SK-N-SH treated with all-trans-retinoic acid at 6 μM for 48 hours (cell line): ENCODE measurements at regions not wholly inside any gene's neighbourhood (a gene's known extent, or its start where the extent isn't known, plus 50 kb on each side); places are given as distances from the start of the nearest gene placed in this dataset.

Experiments used
- ATAC-seq: fragments of 200-7000 bp; cut with Tn5 transposase; 3 replicates; pipeline ENCODE4 v1.9.1; 2020; ENCODE audit warnings: mild to moderate bottlenecking, moderate library complexity
- ARNTL ChIP-seq: fragments of 450-650 bp; formaldehyde crosslinking; IDR thresholded peaks from 2 replicates; pipeline ENCODE4 v1.5.0; 2020; ENCODE audit warnings: low read depth, mild to moderate bottlenecking, moderate library complexity, borderline replicate concordance
- CSDC2 ChIP-seq: fragments of 250-450 bp; sonication (Bioruptor Pico); IDR thresholded peaks from 2 replicates; pipeline ENCODE4 v1.5.0; 2020; ENCODE audit warnings: mild to moderate bottlenecking, moderate library complexity
- ESRRG ChIP-seq: fragments of 250-450 bp; sonication (Bioruptor Pico); IDR thresholded peaks from 2 replicates; pipeline ENCODE4 v1.6.1; 2021; ENCODE audit warnings: mild to moderate bottlenecking
- GLIS3 ChIP-seq: fragments of 250-450 bp; sonication (Bioruptor Pico); IDR thresholded peaks from 2 replicates; pipeline ENCODE4 v1.5.0; 2020; ENCODE audit warnings: mild to moderate bottlenecking, moderate library complexity
- ISL1 ChIP-seq: fragments of 250-450 bp; sonication (Bioruptor Pico); IDR thresholded peaks from 2 replicates; pipeline ENCODE4 v2.1.2; 2022; ENCODE audit warnings: mild to moderate bottlenecking, moderate library complexity
- PPARA ChIP-seq: fragments of 250-450 bp; sonication (Bioruptor Pico); IDR thresholded peaks from 2 replicates; pipeline ENCODE4 v1.5.0; 2020; ENCODE audit warnings: mild to moderate bottlenecking, borderline replicate concordance
- RARB ChIP-seq: fragments of 250-450 bp; sonication (Bioruptor Pico); IDR thresholded peaks from 2 replicates; pipeline ENCODE4 v1.8.0; 2021; ENCODE audit warnings: mild to moderate bottlenecking, moderate library complexity
- SNAI2 ChIP-seq: fragments of 250-450 bp; sonication (Bioruptor Pico); IDR thresholded peaks from 2 replicates; pipeline ENCODE4 v1.5.0; 2020; ENCODE audit warnings: mild to moderate bottlenecking, moderate library complexity
- TCF4 ChIP-seq: fragments of 250-450 bp; sonication (Bioruptor Pico); IDR thresholded peaks from 2 replicates; pipeline ENCODE4 v1.8.0; 2021; ENCODE audit warnings: mild to moderate bottlenecking, moderate library complexity, borderline replicate concordance
- TOX ChIP-seq: fragments of 250-450 bp; sonication (Bioruptor Pico); IDR thresholded peaks from 2 replicates; pipeline ENCODE4 v1.8.0; 2021; ENCODE audit warnings: mild to moderate bottlenecking, moderate library complexity, borderline replicate concordance
- ZC3H10 ChIP-seq: fragments of 250-450 bp; sonication (Bioruptor Pico); IDR thresholded peaks from 2 replicates; pipeline ENCODE4 v1.5.1; 2021; ENCODE audit warnings: mild to moderate bottlenecking, moderate library complexity
- ZFP3 ChIP-seq: fragments of 250-450 bp; sonication (Bioruptor Pico); IDR thresholded peaks from 2 replicates; pipeline ENCODE4 v1.5.0; 2020; ENCODE audit warnings: mild to moderate bottlenecking, moderate library complexity
- ZFP30 ChIP-seq: fragments of 450-650 bp; formaldehyde crosslinking; IDR thresholded peaks from 2 replicates; pipeline ENCODE4 v1.5.0; 2022; ENCODE audit warnings: mild to moderate bottlenecking, moderate library complexity
- ZNF565 ChIP-seq: fragments of 450-650 bp; formaldehyde crosslinking; conservative IDR thresholded peaks from 2 replicates; pipeline ENCODE4 v1.5.0; 2020; ENCODE audit warnings: low read depth, mild to moderate bottlenecking, moderate library complexity
- ZNF70 ChIP-seq: fragments of 450-650 bp; formaldehyde crosslinking; IDR thresholded peaks from 2 replicates; pipeline ENCODE4 v1.5.0; 2020; ENCODE audit warnings: mild to moderate bottlenecking, moderate library complexity
- ZNF8 ChIP-seq: fragments of 450-650 bp; formaldehyde crosslinking; IDR thresholded peaks from 2 replicates; pipeline ENCODE4 v1.5.0; 2020; ENCODE audit warnings: mild to moderate bottlenecking, moderate library complexity
- TF ChIP-seq, protein P1 (sequence below): fragments of 250-450 bp; sonication (Bioruptor Pico); IDR thresholded peaks from 2 replicates; pipeline ENCODE4 v1.8.0; 2021; ENCODE audit warnings: low read depth, mild to moderate bottlenecking, moderate library complexity, borderline replicate concordance
- TF ChIP-seq, protein P2 (sequence below): fragments of 250-450 bp; sonication (Bioruptor Pico); IDR thresholded peaks from 2 replicates; pipeline ENCODE4 v1.5.0; 2020; ENCODE audit warnings: mild to moderate bottlenecking, moderate library complexity
- TF ChIP-seq, protein P3 (sequence below): fragments of 250-450 bp; sonication (Bioruptor Pico); IDR thresholded peaks from 2 replicates; pipeline ENCODE4 v1.8.0; 2020; ENCODE audit warnings: mild to moderate bottlenecking, moderate library complexity, borderline replicate concordance
- TF ChIP-seq, protein P4 (sequence below): fragments of 250-450 bp; sonication (Bioruptor Pico); IDR thresholded peaks from 2 replicates; pipeline ENCODE4 v1.5.1; 2020; ENCODE audit warnings: low read depth, mild to moderate bottlenecking, moderate library complexity
- TF ChIP-seq, protein P5 (sequence below): fragments of 250-450 bp; sonication (Bioruptor Pico); IDR thresholded peaks from 2 replicates; pipeline ENCODE4 v1.5.1; 2021; ENCODE audit warnings: mild to moderate bottlenecking, moderate library complexity

DNA sequence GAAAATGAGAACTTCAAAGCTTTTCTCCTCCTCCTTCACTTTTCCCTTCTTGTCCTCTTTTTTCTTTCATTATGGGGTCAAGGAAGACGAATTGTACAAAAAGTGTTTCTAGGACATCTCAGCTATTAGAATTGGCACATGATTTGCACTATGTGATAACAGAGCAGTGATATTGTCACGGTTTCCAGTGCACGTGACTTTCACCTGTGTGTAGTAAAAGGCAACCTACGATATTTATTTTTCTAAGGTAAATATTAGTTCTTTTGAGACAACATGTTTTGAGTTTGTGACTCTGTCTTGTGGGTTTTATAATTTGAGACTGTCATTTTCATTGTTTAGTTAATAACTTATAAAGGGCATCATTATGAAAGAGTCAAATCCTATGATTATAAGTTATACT lies 213.1 kb downstream of the PSAT1 start:
- ATAC-seq = no peak
- TF ChIP-seq ZNF565 (CRISPR knock-in tag) (no peak), RARB (CRISPR knock-in tag) (no peak), TOX (CRISPR knock-in tag) (no peak), ZNF8 (CRISPR knock-in tag) (no peak), ESRRG (CRISPR knock-in tag) (no peak), ZNF70 (CRISPR knock-in tag) (no peak), SNAI2 (no peak), ZFP30 (no peak), TCF4 (CRISPR knock-in tag) (no peak), GLIS3 (CRISPR knock-in tag) (no peak), ZFP3 (CRISPR knock-in tag) (no peak), ZC3H10 (CRISPR knock-in tag) (no peak), CSDC2 (CRISPR knock-in tag) (no peak), PPARA (CRISPR knock-in tag) (no peak), ISL1 (CRISPR knock-in tag) (no peak)
- TF ChIP-seq, protein P1, sequence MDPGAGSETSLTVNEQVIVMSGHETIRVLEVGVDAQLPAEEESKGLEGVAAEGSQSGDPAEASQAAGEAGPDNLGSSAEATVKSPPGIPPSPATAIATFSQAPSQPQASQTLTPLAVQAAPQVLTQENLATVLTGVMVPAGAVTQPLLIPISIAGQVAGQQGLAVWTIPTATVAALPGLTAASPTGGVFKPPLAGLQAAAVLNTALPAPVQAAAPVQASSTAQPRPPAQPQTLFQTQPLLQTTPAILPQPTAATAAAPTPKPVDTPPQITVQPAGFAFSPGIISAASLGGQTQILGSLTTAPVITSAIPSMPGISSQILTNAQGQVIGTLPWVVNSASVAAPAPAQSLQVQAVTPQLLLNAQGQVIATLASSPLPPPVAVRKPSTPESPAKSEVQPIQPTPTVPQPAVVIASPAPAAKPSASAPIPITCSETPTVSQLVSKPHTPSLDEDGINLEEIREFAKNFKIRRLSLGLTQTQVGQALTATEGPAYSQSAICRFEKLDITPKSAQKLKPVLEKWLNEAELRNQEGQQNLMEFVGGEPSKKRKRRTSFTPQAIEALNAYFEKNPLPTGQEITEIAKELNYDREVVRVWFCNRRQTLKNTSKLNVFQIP (CRISPR knock-in tag) = no peak
- TF ChIP-seq, protein P2, sequence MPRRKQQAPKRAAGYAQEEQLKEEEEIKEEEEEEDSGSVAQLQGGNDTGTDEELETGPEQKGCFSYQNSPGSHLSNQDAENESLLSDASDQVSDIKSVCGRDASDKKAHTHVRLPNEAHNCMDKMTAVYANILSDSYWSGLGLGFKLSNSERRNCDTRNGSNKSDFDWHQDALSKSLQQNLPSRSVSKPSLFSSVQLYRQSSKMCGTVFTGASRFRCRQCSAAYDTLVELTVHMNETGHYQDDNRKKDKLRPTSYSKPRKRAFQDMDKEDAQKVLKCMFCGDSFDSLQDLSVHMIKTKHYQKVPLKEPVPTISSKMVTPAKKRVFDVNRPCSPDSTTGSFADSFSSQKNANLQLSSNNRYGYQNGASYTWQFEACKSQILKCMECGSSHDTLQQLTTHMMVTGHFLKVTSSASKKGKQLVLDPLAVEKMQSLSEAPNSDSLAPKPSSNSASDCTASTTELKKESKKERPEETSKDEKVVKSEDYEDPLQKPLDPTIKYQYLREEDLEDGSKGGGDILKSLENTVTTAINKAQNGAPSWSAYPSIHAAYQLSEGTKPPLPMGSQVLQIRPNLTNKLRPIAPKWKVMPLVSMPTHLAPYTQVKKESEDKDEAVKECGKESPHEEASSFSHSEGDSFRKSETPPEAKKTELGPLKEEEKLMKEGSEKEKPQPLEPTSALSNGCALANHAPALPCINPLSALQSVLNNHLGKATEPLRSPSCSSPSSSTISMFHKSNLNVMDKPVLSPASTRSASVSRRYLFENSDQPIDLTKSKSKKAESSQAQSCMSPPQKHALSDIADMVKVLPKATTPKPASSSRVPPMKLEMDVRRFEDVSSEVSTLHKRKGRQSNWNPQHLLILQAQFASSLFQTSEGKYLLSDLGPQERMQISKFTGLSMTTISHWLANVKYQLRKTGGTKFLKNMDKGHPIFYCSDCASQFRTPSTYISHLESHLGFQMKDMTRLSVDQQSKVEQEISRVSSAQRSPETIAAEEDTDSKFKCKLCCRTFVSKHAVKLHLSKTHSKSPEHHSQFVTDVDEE = no peak
- TF ChIP-seq, protein P3, sequence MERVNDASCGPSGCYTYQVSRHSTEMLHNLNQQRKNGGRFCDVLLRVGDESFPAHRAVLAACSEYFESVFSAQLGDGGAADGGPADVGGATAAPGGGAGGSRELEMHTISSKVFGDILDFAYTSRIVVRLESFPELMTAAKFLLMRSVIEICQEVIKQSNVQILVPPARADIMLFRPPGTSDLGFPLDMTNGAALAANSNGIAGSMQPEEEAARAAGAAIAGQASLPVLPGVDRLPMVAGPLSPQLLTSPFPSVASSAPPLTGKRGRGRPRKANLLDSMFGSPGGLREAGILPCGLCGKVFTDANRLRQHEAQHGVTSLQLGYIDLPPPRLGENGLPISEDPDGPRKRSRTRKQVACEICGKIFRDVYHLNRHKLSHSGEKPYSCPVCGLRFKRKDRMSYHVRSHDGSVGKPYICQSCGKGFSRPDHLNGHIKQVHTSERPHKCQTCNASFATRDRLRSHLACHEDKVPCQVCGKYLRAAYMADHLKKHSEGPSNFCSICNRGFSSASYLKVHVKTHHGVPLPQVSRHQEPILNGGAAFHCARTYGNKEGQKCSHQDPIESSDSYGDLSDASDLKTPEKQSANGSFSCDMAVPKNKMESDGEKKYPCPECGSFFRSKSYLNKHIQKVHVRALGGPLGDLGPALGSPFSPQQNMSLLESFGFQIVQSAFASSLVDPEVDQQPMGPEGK (CRISPR knock-in tag) = no peak
- TF ChIP-seq, protein P4, sequence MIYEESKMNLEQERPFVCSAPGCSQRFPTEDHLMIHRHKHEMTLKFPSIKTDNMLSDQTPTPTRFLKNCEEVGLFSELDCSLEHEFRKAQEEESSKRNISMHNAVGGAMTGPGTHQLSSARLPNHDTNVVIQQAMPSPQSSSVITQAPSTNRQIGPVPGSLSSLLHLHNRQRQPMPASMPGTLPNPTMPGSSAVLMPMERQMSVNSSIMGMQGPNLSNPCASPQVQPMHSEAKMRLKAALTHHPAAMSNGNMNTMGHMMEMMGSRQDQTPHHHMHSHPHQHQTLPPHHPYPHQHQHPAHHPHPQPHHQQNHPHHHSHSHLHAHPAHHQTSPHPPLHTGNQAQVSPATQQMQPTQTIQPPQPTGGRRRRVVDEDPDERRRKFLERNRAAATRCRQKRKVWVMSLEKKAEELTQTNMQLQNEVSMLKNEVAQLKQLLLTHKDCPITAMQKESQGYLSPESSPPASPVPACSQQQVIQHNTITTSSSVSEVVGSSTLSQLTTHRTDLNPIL (CRISPR knock-in tag) = no peak
- TF ChIP-seq, protein P5, sequence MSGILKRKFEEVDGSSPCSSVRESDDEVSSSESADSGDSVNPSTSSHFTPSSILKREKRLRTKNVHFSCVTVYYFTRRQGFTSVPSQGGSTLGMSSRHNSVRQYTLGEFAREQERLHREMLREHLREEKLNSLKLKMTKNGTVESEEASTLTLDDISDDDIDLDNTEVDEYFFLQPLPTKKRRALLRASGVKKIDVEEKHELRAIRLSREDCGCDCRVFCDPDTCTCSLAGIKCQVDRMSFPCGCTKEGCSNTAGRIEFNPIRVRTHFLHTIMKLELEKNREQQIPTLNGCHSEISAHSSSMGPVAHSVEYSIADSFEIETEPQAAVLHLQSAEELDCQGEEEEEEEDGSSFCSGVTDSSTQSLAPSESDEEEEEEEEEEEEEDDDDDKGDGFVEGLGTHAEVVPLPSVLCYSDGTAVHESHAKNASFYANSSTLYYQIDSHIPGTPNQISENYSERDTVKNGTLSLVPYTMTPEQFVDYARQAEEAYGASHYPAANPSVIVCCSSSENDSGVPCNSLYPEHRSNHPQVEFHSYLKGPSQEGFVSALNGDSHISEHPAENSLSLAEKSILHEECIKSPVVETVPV = no peak

DNA sequence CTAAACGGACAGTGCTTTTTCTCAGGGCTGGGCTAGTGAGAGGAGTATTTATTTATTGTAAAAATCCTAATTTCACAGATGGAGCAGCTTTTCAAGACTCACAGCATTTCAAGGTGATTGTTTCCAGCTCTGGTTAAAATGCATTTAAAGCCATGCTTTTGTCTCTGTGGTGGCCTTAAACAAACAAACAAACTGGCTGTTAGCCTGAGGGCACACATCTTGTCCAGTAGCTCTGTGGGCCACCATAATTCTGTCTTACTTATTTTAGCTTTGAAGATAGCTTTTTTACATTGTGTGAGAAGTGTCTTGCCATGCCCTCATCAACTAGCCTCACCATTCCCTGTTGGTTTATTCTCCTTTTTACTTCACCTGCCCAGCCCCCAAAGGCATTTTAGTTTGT lies 218.2 kb downstream of the PSAT1 start:
- TF ChIP-seq TOX (CRISPR knock-in tag) = no peak
- no peak for TF ChIP-seq PPARA (CRISPR knock-in tag)
- no peak for TF ChIP-seq TCF4 (CRISPR knock-in tag)
- no peak for TF ChIP-seq ESRRG (CRISPR knock-in tag)
- no peak for TF ChIP-seq ZC3H10 (CRISPR knock-in tag)
- no peak for TF ChIP-seq ARNTL
- TF ChIP-seq, protein P5 = no peak
- TF ChIP-seq ZFP30 = no peak
- no peak for TF ChIP-seq ZNF565 (CRISPR knock-in tag)
- TF ChIP-seq, protein P3 (CRISPR knock-in tag) = no peak
- ATAC-seq = no peak
